Peyer's patch (tissue), 4 donors: ENCODE measurements at regions not wholly inside any gene's neighbourhood (a gene's known extent, or its start where the extent isn't known, plus 50 kb on each side); places are given as distances from the start of the nearest gene placed in this dataset.

Experiments
- CTCF ChIP-seq, 6 experiments: fragments of 450-650 bp in 4 of 6; fragments of 200-600 bp in 2 of 6; sonication (generic) in 1 of 6; IDR thresholded peaks; one replicate each; pipeline ENCODE4 v1.5.1; 2017 to 2019; ENCODE audit warnings: antibody characterized with exemption in 6 of 6, mild to moderate bottlenecking in 3 of 6, moderate library complexity in 1 of 6
- POLR2A ChIP-seq, 2 donors: fragments of 450-650 bp; IDR thresholded peaks; one replicate each; pipeline ENCODE4 v1.5.1; 2017; ENCODE audit warnings: antibody characterized with exemption in 2 of 2, mild to moderate bottlenecking in 2 of 2, moderate library complexity in 2 of 2

GRCh38 chr14:41302776-41303175 is 303.9 kb upstream of the LRFN5 start:
- TF ChIP-seq POLR2A (IDR thresholded peaks at IDR 0.05) (no peak), CTCF (IDR thresholded peaks at IDR 0.05) (no peak)
